HG02943 (cell line): ENCODE measurements at regions not wholly inside any gene's neighbourhood (a gene's known extent, or its start where the extent isn't known, plus 50 kb on each side); places are given as distances from the start of the nearest gene placed in this dataset.
A peak's percentile ranks its signal among the peaks of the same experiment; 100 is the strongest.

Source experiments
- ATAC-seq: cut with Tn5 transposase; IDR thresholded peaks from one replicate; pipeline ENCODE4 v1.9.1; 2021; ENCODE audit warnings: mild to moderate bottlenecking, low read depth, moderate library complexity; ENCODE audit not compliant: unreplicated experiment

DNA sequence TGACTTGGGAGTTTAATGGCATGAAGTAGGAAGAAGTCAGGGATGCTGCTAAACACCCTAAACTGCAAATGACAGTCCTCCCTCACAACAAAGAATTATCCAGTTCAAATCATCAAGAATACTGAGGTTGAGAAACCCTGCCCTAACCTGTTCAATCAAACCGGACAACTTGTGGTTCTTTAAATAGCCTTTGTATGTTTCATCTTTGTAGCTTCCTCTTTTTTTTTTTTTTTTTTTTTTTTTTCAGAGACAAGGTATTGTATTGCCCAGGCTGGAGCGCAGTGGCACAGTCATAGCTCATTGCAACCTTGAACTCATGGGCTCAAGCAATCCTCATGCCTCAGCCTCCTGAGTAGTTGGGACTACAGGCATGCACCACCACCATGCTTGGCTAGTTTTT lies 52.5 kb upstream of the TTC29 start:
- ATAC-seq: no peak

GRCh38 chr4:147003956-147004809 lies 58.5 kb upstream of the TTC29 start:
- ATAC-seq: no peak

GRCh38 chr4:147006229-147006628 lies 60.6 kb upstream of the TTC29 start:
- ATAC-seq: no peak

DNA sequence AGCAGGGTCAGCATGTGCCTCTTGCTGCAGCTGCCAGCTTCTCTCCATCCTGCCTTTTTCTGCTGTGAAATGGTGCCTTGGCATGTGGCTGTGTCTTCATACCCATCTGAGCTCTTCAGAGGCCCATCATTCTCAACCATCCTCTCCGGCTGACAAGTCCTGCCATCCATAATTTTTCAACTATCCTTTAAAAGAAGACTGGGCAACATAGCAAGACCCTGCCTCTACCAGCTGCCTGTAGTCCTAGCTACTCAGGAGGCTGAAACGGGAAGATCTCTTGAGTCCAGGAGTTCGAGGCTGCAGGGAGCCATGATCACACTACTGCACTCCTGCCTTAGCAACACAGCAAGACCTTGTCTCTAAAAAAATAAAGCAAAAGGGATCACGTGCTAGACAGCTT lies 64.2 kb upstream of the TTC29 start:
- ATAC-seq: no peak

- ATAC-seq: no peak
Measured at GRCh38 chr4:147011411-147011810, 65.7 kb upstream of the TTC29 start.

GRCh38 chr4:147012059-147012707 lies 66.5 kb upstream of the TTC29 start:
- no peak for ATAC-seq

- ATAC-seq: no peak
Measured at GRCh38 chr4:147014946-147015345, 69.3 kb upstream of the TTC29 start.

DNA sequence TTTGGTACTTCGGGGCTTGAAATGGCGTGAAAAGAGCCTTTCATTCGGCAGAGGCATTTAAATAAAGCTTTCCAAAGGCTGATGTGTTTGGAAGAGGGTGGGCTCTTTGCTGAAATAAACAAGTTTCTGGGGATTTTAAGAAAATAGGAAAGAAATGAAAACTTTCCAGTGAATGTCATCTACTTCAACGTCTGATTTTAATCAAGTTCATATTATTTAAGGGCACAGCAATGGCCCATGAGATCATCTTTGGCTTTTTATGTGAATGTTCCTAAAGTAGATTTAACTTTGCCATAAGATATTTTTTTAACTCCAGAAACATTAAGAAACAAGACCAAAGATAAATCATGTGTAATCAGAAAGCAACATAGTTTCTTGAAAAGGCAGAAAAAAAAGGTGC lies 69.8 kb upstream of the TTC29 start:
- ATAC-seq: no peak

DNA sequence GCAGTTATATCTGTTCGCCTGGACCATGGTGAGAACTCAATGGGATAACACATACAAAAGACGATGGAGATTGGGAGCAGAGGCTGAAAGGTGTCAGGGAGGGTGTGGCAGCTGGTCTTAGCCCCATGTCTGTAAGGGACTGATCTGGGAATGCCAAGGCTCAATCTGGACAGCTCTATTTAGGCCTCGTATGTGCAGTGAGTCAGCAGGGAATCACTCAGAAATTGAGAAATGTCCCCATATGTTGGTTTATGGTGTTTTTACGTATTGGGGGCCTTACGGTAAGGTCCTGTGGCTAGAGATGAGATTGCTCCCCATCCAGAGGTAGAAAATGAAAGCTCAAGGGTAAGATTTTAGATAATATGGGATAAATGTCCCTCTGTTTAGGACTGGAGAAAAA lies 71.4 kb upstream of the TTC29 start:
- ATAC-seq: no peak

DNA sequence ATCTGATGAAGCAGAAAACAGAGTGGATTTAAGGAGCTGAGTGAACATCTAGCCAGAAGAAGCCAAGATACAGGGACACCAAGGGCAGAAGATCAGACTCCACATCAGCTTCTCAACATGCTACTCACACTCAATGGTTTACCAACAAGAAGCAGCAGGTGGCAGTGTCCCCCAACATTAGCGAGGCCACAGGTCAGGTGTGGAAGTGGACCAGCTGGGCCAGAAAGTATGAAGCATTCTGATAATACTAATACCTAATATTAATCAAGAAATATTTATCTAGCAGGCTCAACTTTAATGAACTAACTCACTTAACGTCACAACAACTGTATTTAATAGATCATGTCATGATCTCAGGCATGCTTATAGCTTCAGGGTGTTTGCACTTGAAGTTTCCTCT lies 73.4 kb upstream of the TTC29 start:
- ATAC-seq: peak; percentile 81

- no peak for ATAC-seq
Measured at GRCh38 chr4:147020456-147020855, 74.8 kb upstream of the TTC29 start.

GRCh38 chr4:147025042-147025441 lies 79.4 kb upstream of the TTC29 start:
- ATAC-seq: no peak

DNA sequence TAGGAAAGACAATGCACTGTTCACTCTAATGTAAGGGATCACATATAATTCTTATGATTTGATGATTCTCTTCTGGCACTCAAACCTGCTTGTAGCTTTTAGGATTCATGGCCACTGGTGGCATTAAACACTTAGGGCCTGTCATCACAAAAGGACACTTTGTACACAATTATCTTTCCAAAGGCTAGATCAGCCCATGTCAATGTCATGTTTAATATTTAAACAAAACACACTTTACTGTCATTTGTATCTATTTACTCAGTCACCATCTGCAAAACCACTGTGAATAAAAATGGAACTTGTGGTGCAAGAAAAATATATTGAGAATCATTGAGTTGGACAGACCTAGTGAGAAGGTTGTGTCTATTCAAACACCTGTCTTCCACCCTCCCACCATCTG lies 83.6 kb upstream of the TTC29 start:
- no peak for ATAC-seq

DNA sequence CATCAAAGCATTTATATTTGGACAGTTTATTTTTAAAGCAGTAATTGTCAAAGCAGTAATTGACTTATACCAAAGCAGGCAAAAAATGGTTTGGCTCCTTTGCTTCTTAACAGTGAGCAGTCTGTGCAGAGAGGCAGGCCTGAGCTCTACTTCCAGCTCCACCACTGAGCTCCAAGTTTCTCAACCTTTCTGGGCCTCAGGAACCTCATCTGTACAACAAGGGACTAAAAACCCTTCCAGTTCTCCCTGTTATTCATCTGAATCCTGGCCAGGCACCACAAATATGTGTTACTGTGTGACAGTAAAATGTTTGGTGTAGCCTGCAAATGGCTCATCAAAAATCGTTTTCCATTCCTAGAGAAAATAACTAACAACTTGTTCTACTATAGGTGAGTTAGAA lies 88.7 kb upstream of the TTC29 start:
- ATAC-seq: no peak

- no peak for ATAC-seq
Measured at GRCh38 chr4:147037069-147037468, 91.4 kb upstream of the TTC29 start.

DNA sequence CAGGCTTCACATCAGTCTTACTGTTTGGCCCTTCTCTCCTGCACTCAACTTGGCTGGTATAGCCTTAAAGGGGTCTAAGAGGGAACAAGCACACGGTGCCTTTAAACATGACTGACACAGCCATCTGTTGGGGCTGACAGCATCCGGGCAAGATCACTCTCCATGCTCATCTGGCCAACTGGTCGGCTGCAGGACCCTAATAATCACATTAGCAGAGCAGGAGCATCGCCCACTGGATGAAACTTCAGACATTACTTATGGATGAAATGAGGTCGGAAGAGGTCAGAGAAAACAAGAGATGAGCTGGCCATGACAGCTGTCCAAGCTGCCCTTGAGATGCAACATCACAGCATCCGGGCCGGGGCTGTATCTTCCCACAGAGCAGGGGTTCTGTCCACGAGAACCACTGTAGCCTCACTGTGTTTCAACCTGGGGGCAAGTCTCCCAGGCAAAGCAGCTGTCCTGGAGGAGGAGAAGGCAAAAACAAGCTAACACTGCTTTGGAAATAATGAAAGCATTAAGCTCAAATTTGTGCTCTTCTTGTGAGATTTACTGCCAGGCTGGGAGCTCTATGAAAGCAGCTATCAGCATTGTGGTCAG lies 94.4 kb upstream of the TTC29 start:
- no peak for ATAC-seq

- ATAC-seq: no peak
Measured at GRCh38 chr4:147040874-147041273, 95.2 kb upstream of the TTC29 start.

DNA sequence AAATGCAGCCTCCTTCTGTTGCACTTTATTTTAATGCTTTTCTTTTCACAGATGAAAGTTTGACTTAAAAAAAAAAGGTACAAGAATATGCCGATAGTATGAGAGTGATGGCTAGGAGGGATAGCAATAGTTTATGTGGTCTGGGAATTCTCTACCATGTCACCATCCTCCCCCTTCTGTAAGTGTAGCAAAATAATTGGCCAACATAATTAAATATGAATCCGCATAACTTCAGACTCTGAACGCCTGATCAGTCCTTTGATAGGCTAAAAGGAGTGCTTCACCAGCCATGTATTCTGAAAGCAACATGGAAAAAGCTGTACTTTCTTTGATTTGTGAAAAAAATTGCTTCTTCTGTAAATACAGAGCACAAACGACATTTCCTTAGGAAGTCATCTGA lies 95.7 kb upstream of the TTC29 start:
- ATAC-seq: no peak

DNA sequence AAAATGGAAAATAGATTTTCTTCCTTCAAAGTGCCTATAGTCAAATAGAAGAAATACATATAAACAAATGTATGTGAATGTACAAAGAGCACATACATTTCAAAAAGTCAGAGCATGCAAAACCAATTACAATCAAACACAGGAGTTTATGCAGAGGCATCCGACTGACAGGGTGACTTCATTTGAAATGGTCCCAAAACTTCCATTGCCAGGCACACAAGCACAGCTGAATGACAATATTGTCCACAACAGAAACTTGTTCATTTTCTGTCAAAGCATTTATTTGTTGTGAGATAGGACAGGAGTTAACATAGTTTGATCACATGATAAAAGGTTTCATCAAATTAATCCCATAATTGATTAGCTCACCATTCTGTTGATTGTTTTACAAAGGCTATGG lies 96.4 kb upstream of the TTC29 start:
- no peak for ATAC-seq

DNA sequence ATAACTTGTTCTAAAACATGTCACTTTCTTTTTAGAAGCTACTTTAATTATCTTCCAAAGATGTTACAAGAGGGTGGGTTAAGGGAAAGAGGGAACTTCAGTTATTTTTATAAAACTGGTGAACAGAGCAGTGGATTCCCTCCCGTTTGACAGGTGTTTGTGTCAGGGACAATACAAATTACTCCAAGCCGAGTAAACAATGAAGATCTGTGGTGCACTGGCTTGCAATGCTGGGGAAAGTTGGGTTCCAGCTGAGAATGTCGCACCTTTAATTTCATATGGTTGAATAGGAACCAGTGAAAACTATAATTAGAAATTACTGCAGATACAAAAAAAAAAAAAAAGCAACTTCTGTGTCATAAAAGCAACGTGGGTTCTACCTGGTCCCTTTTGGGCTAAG lies 98.6 kb upstream of the TTC29 start:
- no peak for ATAC-seq

DNA sequence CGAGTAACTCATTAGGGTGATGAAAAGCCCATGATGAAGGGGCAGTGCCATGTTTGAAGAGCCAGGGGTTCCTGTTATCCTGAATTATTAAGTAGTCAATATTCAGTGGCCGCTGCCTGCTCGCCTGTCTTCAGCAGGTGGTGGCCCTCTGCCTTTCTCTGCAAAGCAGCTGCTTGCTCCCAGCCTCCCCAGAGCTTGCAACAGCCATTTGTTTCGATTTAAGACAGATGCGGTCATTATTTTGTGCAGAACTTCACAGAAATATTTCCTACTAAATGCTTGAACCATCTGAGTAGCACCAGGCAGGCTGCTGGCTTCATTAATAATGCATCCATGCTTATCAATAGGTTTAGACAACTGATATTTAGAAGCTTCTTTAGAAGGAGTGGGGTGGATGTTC lies 104.3 kb upstream of the TTC29 start:
- ATAC-seq: no peak

GRCh38 chr4:147050356-147050765 lies 104.7 kb upstream of the TTC29 start:
- no peak for ATAC-seq
